NCI-H2107 treated with DMSO at 0.1 percent for 48 hours (cell line): ENCODE measurements at regions not wholly inside any gene's neighbourhood (a gene's known extent, or its start where the extent isn't known, plus 50 kb on each side); places are given as distances from the start of the nearest gene placed in this dataset.
"Not testable (repeated sequence)": the region's sequence is repeated elsewhere in the genome, so short reads cannot be mapped to it uniquely, and the experiment has no call there.

ENCODE experiments used
- DNase-seq: peaks from one replicate; lab custom pipeline; 2025; ENCODE audit not compliant: unreplicated experiment; lab: John Stamatoyannopoulos, UW

- no peak for DNase-seq
Measured at GRCh38 chr12:24522736-24523135, 426.2 kb downstream of the BCAT1 start.

GRCh38 chr12:24519759-24520158 lies 429.1 kb downstream of the BCAT1 start:
- DNase-seq: no peak

- no peak for DNase-seq
Measured at GRCh38 chr12:24517000-24517399, 431.9 kb downstream of the BCAT1 start.

- no peak for DNase-seq
Measured at GRCh38 chr12:24510581-24511125, 438.2 kb downstream of the BCAT1 start.

- DNase-seq: no peak
Measured at GRCh38 chr12:24507827-24508226, 441.1 kb downstream of the BCAT1 start.

- no peak for DNase-seq
Measured at GRCh38 chr12:24505366-24506015, 443.4 kb downstream of the BCAT1 start.

- not testable (repeated sequence) for DNase-seq
Measured at GRCh38 chr12:24503477-24503876, 445.4 kb downstream of the BCAT1 start.

GRCh38 chr12:24500831-24501230 lies 448.1 kb downstream of the BCAT1 start:
- DNase-seq: no peak

- DNase-seq: no peak
Measured at GRCh38 chr12:24500421-24500820, 448.5 kb downstream of the BCAT1 start.

- DNase-seq: no peak
Measured at GRCh38 chr12:24499151-24500146, 449.5 kb downstream of the BCAT1 start.

GRCh38 chr12:24496755-24497154 lies 452.1 kb downstream of the BCAT1 start:
- no peak for DNase-seq

GRCh38 chr12:24494401-24494800 lies 454.5 kb downstream of the BCAT1 start:
- no peak for DNase-seq

- no peak for DNase-seq
Measured at GRCh38 chr12:24491968-24492367, 456.9 kb downstream of the BCAT1 start.

GRCh38 chr12:24489939-24490338 lies 459.0 kb downstream of the BCAT1 start:
- no peak for DNase-seq

GRCh38 chr12:24488906-24489619 lies 459.8 kb downstream of the BCAT1 start:
- no peak for DNase-seq

GRCh38 chr12:24488091-24488596 lies 460.8 kb downstream of the BCAT1 start:
- DNase-seq: no peak

- no peak for DNase-seq
Measured at GRCh38 chr12:24487606-24488005, 461.3 kb downstream of the BCAT1 start.

GRCh38 chr12:24483732-24484131 lies 465.2 kb downstream of the BCAT1 start:
- no peak for DNase-seq

GRCh38 chr12:24482882-24483604 lies 465.9 kb downstream of the BCAT1 start:
- no peak for DNase-seq

GRCh38 chr12:24482044-24482443 lies 466.9 kb downstream of the BCAT1 start:
- DNase-seq: no peak
